ENCODE measurements at regions not wholly inside any gene's neighbourhood (a gene's known extent, or its start where the extent isn't known, plus 50 kb on each side); places are given as distances from the start of the nearest gene placed in this dataset.

DNA sequence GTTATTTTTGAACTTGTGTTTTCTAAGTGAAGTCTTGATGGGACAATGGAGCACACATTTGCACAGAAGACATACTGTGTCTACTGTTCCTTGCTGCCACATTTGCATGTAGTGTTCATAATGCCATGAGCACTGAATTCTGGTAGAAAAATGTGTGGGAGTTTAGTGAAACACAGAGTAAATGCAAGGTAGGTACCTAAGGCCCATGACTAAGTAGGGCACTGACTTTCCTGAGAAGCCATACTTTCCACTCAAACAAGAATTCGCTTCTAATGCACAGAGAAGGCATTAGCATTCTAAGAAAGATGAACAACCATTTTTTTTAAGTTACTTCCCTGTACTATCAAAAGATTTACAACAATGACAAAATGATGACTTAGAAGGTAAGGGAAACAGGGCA lies 282.2 kb downstream of the MAN2A1 start:
- DNase-seq: no peak
- Histone ChIP-seq H3K4me1 (no peaks in the 10 kb centered on the region), H3K27me3 (no peaks in the 10 kb centered on the region), H3K36me3 (no peaks in the 10 kb centered on the region), H3K4me3 (ENCODE audit: low read depth, low read length) (no peak overlapping the region), H3K9me3 (no peaks in the 10 kb centered on the region)
- TF ChIP-seq, protein P1, sequence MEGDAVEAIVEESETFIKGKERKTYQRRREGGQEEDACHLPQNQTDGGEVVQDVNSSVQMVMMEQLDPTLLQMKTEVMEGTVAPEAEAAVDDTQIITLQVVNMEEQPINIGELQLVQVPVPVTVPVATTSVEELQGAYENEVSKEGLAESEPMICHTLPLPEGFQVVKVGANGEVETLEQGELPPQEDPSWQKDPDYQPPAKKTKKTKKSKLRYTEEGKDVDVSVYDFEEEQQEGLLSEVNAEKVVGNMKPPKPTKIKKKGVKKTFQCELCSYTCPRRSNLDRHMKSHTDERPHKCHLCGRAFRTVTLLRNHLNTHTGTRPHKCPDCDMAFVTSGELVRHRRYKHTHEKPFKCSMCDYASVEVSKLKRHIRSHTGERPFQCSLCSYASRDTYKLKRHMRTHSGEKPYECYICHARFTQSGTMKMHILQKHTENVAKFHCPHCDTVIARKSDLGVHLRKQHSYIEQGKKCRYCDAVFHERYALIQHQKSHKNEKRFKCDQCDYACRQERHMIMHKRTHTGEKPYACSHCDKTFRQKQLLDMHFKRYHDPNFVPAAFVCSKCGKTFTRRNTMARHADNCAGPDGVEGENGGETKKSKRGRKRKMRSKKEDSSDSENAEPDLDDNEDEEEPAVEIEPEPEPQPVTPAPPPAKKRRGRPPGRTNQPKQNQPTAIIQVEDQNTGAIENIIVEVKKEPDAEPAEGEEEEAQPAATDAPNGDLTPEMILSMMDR (IDR thresholded peaks at IDR 0.05; ENCODE audit: low read depth, low read length): no peak

DNA sequence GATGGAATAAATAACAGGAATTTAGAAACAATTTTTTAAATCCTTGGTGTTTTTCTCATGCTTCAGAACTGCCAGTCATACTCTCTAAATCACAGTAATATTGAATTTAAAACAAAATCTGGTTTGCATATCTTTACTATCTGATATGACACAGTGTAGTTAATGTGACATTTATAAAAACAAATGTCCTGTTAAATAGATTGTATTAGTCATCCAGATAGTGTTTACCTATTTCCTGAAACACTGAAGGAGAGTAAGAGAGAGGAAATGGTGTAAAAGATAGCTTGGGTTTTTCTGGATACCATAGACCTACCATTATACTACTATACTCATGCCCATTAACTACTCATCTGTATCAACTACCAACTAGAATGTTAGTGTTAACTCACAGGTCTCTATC lies 292.3 kb downstream of the MAN2A1 start:
- Histone ChIP-seq H3K4me1 (no peaks in the 10 kb centered on the region), H3K4me3 (ENCODE audit: low read depth, low read length) (no peak overlapping the region), H3K36me3 (no peaks in the 10 kb centered on the region), H3K9me3 (no peaks in the 10 kb centered on the region), H3K27me3 (no peaks in the 10 kb centered on the region)
- no peak for DNase-seq
- TF ChIP-seq, protein P1 (IDR thresholded peaks at IDR 0.05; ENCODE audit: low read depth, low read length): no peak

DNA sequence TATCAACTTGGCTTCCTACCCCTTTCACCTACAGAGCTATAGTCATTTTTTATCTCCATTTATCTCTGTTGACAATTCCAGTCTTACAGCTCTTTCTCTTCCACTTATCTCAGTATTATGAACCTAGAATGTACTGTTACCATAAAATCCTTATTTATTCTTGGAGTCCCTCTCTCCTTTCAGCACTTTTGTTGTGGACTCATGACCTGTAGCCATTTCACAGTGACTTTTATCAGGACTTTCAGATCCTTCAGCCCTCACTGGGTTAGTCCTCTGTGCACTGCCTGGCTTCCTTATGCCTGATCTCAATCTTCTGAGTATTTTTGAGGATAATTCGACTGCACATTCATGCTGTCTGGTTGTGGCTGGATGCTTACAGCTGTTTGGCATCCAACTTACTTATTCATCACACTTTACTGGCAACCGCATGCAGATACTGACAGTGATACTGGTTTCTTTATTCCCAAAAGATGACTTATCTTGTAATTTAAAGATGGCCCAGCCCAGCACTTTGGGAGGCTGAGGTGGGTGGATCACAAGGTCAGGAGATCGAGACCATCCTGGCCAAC lies 293.3 kb downstream of the MAN2A1 start:
- Histone ChIP-seq H3K27me3 (no peaks in the 10 kb centered on the region), H3K9me3 (no peaks in the 10 kb centered on the region), H3K4me1 (no peaks in the 10 kb centered on the region), H3K4me3 (ENCODE audit: low read depth, low read length) (no peak overlapping the region), H3K36me3 (no peaks in the 10 kb centered on the region)
- DNase-seq: no peak
- TF ChIP-seq, protein P1 (IDR thresholded peaks at IDR 0.05; ENCODE audit: low read depth, low read length): no peak

DNA sequence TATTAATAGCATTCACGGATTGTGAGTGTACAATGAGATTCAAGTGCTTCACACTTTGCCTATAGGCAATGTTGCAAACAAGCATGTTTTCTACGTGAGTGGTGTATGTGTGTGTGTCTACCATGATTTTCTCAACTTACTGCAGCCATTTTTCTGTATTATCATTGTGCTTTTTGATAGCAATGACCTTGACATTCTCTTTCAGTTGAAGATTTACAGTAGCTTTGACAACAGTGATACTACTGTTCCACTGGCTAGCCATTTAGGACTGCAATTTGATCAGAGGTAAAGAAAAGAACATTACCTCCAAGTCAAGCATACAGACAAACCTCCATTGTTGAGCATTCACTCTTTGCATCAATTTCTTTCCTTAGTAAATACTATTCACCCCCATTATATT lies 297.0 kb downstream of the MAN2A1 start:
- TF ChIP-seq, protein P1 (IDR thresholded peaks at IDR 0.05; ENCODE audit: low read depth, low read length): no peak
- no peaks in the 10 kb centered on the region; the same call in 1 of the 2 replicates for H3K4me1 ChIP-seq
- no peaks in the 10 kb centered on the region for H3K27me3 ChIP-seq
- DNase-seq: no peak
- no peaks in the 10 kb centered on the region for H3K9me3 ChIP-seq
- H3K36me3 ChIP-seq: no peaks in the 10 kb centered on the region
- no peak overlapping the region for H3K4me3 ChIP-seq (ENCODE audit: low read depth, low read length)

DNA sequence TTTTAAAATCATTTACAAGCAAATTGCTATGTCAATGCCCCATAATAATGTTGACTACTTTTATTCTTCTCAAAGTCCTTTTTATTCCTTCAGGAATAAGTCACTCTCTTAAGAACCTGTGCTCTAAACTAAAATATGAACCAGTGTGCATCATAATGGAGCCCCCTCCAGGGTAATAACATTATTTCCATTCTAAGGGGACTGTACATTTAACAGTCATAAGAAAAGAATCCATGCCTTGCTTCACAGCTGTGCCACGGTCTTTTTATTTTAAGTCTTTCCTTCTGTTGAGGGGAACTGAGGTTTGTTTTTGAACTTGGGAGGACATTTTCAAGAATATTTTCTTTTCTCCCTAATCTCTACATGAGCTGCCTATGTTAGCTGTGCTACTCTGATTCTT lies 297.6 kb downstream of the MAN2A1 start:
- Histone ChIP-seq H3K36me3 (no peaks in the 10 kb centered on the region), H3K4me3 (ENCODE audit: low read depth, low read length) (no peak overlapping the region), H3K4me1 (no peaks in the 10 kb centered on the region; the same call in 1 of the 2 replicates), H3K9me3 (no peaks in the 10 kb centered on the region), H3K27me3 (no peaks in the 10 kb centered on the region)
- no peak for DNase-seq
- TF ChIP-seq, protein P1 (IDR thresholded peaks at IDR 0.05; ENCODE audit: low read depth, low read length): no peak

DNA sequence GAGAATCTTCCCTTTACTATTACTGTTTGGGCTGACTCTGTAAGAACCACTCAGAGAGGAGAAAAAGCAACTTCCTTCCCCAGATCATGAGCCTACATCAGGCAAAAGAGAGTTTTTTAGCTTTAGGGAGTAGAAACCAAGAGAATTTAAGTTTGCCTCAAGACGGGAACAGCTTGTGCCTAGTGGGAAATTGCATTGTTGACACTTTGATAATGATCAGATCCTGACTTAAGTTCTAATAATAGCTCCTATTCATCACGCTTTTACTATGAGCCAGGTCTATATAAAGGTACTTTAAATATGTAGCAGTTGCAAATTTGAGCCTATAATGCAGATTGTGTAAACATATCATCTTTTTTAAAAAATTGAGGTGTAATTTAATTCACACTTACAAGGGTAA lies 298.2 kb downstream of the MAN2A1 start:
- DNase-seq: no peak
- TF ChIP-seq, protein P1 (IDR thresholded peaks at IDR 0.05; ENCODE audit: low read depth, low read length): no peak

More for the DNA sequence above, 298.2 kb downstream of the MAN2A1 start:
- no peaks in the 10 kb centered on the region; the same call in 1 of the 2 replicates for H3K4me1 ChIP-seq
- no peak overlapping the region for H3K4me3 ChIP-seq (ENCODE audit: low read depth, low read length)
- H3K9me3 ChIP-seq: no peaks in the 10 kb centered on the region
- H3K27me3 ChIP-seq: no peaks in the 10 kb centered on the region
- no peaks in the 10 kb centered on the region for H3K36me3 ChIP-seq
